ENCODE measurements at regions not wholly inside any gene's neighbourhood (a gene's known extent, or its start where the extent isn't known, plus 50 kb on each side); places are given as distances from the start of the nearest gene placed in this dataset.

- TF ChIP-seq CEBPB (IDR thresholded peaks at IDR 0.05) (no peak), CBX2 (IDR thresholded peaks at IDR 0.05; ENCODE audit: borderline replicate concordance, low read depth) (no peak), ZNF302 (CRISPR knock-in tag; IDR thresholded peaks at IDR 0.05) (no peak), EHMT2 (IDR thresholded peaks at IDR 0.05; ENCODE audit: low read depth) (no peak), CTCF (IDR thresholded peaks at IDR 0.05) (no peak), JUN (IDR thresholded peaks at IDR 0.05) (0 out of 5 replicates have a peak, but pooled peaks of 1 of the 2 experiments have one; percentile 7), CHD2 (IDR thresholded peaks at IDR 0.05; ENCODE audit: low read length, partially characterized antibody) (no peak)
Observed at GRCh38 chr3:188948281-188948996, 223.3 kb upstream of the TPRG1 start.

Data from A549 (cell line).